Smooth muscle cell (in vitro differentiated cells): ENCODE measurements at regions not wholly inside any gene's neighbourhood (a gene's known extent, or its start where the extent isn't known, plus 50 kb on each side); places are given as distances from the start of the nearest gene placed in this dataset.

Source experiments
- DNase-seq: peaks from one replicate; lab custom pipeline; 2025; ENCODE audit not compliant: unreplicated experiment; lab: John Stamatoyannopoulos, UW
- H2AFZ ChIP-seq: fragments of 200-600 bp; sonication (generic); 2 replicates; pipeline ENCODE4 v1.6.0; 2016; ENCODE audit warnings: antibody characterized with exemption, low read depth, mild to moderate bottlenecking
- H3F3A ChIP-seq: fragments of 200-600 bp; sonication (generic); 2 replicates; pipeline ENCODE4 v1.6.0; 2017; ENCODE audit warnings: antibody characterized with exemption, low read depth
- H3K27ac ChIP-seq: fragments of 200-600 bp; sonication (generic); 2 replicates; pipeline ENCODE4 v1.5.1; 2016; ENCODE audit warnings: low read depth, mild to moderate bottlenecking
- H3K27me3 ChIP-seq: fragments of 200-600 bp; sonication (generic); 2 replicates; pipeline ENCODE4 v1.6.1; 2016; ENCODE audit warnings: low read depth, mild to moderate bottlenecking
- H3K36me3 ChIP-seq: fragments of 200-600 bp; sonication (generic); 2 replicates; pipeline ENCODE4 v1.5.1; 2016; ENCODE audit warnings: low read depth
- H3K4me1 ChIP-seq: fragments of 200-600 bp; sonication (generic); 2 replicates; pipeline ENCODE4 v1.5.1; 2016; ENCODE audit warnings: low read depth
- H3K4me2 ChIP-seq: fragments of 200-600 bp; sonication (generic); 2 replicates; pipeline ENCODE4 v1.6.0; 2016; ENCODE audit warnings: mild to moderate bottlenecking
- H3K4me3 ChIP-seq: fragments of 200-600 bp; sonication (generic); 2 replicates; pipeline ENCODE4 v1.5.1; 2016; ENCODE audit warnings: mild to moderate bottlenecking
- H3K79me2 ChIP-seq: fragments of 200-600 bp; sonication (generic); 2 replicates; pipeline ENCODE4 v1.6.0; 2016; ENCODE audit warnings: low read depth, mild to moderate bottlenecking
- H3K9ac ChIP-seq: fragments of 200-600 bp; sonication (generic); 2 replicates; pipeline ENCODE4 v1.6.0; 2016; ENCODE audit warnings: low read depth
- H3K9me3 ChIP-seq: fragments of 200-600 bp; sonication (generic); replicated peaks from 2 replicates; pipeline ENCODE4 v1.5.1; 2016; ENCODE audit warnings: low read depth
- H4K20me1 ChIP-seq: fragments of 200-600 bp; sonication (generic); 2 replicates; pipeline ENCODE4 v1.6.0; 2016; ENCODE audit warnings: low read depth
- CTCF ChIP-seq: fragments of 200-600 bp; sonication (generic); IDR thresholded peaks from 2 replicates; pipeline ENCODE4 v1.5.1; 2017; ENCODE audit warnings: borderline replicate concordance, mild to moderate bottlenecking, antibody characterized with exemption; ENCODE audit not compliant: insufficient read depth, poor library complexity, severe bottlenecking
- WGBS: methylation state at CpG from one replicate; pipeline ENCODE4 v1.1.7; 2016; ENCODE audit warnings: low lambda C conversion rate; 5-methylcytosine and 5-hydroxymethylcytosine counted together

- DNase-seq, result no peak
- H3K9me3 ChIP-seq, result no peaks in the 10 kb centered on the region
- no peaks in the 10 kb centered on the region for H3K27me3 ChIP-seq
- WGBS, result 90% methylated on average over 15 of the region's 15 CpGs
- no peak for TF ChIP-seq CTCF
- no peak overlapping the region for H2AFZ ChIP-seq
- no peaks in the 10 kb centered on the region for H3K79me2 ChIP-seq
- no peak overlapping the region for H3K9ac ChIP-seq
- H3K36me3 ChIP-seq, result no peaks in the 10 kb centered on the region
- no peak overlapping the region for H3K4me2 ChIP-seq
- no peak overlapping the region for H3K4me3 ChIP-seq
- no peaks in the 10 kb centered on the region for H4K20me1 ChIP-seq
- no peaks in the 10 kb centered on the region for H3K4me1 ChIP-seq
- H3F3A ChIP-seq, result no peaks in the 10 kb centered on the region
- H3K27ac ChIP-seq, result no peak overlapping the region
Observed at GRCh38 chr9:26483991-26484390, 408.6 kb downstream of the CAAP1 start.

- H3K4me3 ChIP-seq, result no peak overlapping the region
Observed at GRCh38 chr9:26477963-26478362, 414.6 kb downstream of the CAAP1 start.

GRCh38 chr9:26471261-26471660 is 421.3 kb downstream of the CAAP1 start:
- no peaks in the 10 kb centered on the region for H3K4me1 ChIP-seq
- no peaks in the 10 kb centered on the region for H3K9me3 ChIP-seq
- H3K4me2 ChIP-seq, result no peak overlapping the region
- TF ChIP-seq CTCF, result no peak
- H3K36me3 ChIP-seq, result no peaks in the 10 kb centered on the region
- H3K4me3 ChIP-seq, result no peak overlapping the region
- H3K9ac ChIP-seq, result no peak overlapping the region
- 85% methylated on average over 2 of the region's 2 CpGs for WGBS
- H3K27me3 ChIP-seq, result no peaks in the 10 kb centered on the region
- no peak for DNase-seq
- no peaks in the 10 kb centered on the region for H4K20me1 ChIP-seq
- no peaks in the 10 kb centered on the region for H3K79me2 ChIP-seq
- no peak overlapping the region for H2AFZ ChIP-seq
- H3F3A ChIP-seq, result no peaks in the 10 kb centered on the region
- no peak overlapping the region for H3K27ac ChIP-seq

More at GRCh38 chr9:26477963-26478362, 414.6 kb downstream of the CAAP1 start:
- H3K4me1 ChIP-seq, result no peaks in the 10 kb centered on the region
- H3K79me2 ChIP-seq, result no peaks in the 10 kb centered on the region
- H3F3A ChIP-seq, result no peaks in the 10 kb centered on the region
- no peaks in the 10 kb centered on the region for H3K9me3 ChIP-seq
- no peak for DNase-seq
- H3K4me2 ChIP-seq, result no peak overlapping the region
- H3K27ac ChIP-seq, result no peak overlapping the region
- no peak overlapping the region for H2AFZ ChIP-seq
- H3K9ac ChIP-seq, result no peak overlapping the region
- no peaks in the 10 kb centered on the region for H3K27me3 ChIP-seq
- TF ChIP-seq CTCF, result no peak
- no peaks in the 10 kb centered on the region for H4K20me1 ChIP-seq
- H3K36me3 ChIP-seq, result no peaks in the 10 kb centered on the region

- H2AFZ ChIP-seq, result no peak overlapping the region
- H3K79me2 ChIP-seq, result no peaks in the 10 kb centered on the region
- no peak for TF ChIP-seq CTCF
- H3K9me3 ChIP-seq, result no peaks in the 10 kb centered on the region
- H3F3A ChIP-seq, result no peaks in the 10 kb centered on the region
- no peak overlapping the region for H3K4me3 ChIP-seq
- H3K9ac ChIP-seq, result no peak overlapping the region
- DNase-seq, result no peak
- no peak overlapping the region for H3K4me2 ChIP-seq
- no peaks in the 10 kb centered on the region for H3K27me3 ChIP-seq
- no peaks in the 10 kb centered on the region for H3K36me3 ChIP-seq
- no peaks in the 10 kb centered on the region for H3K4me1 ChIP-seq
- H3K27ac ChIP-seq, result no peak overlapping the region
- 73% methylated on average over 2 of the region's 2 CpGs for WGBS
- H4K20me1 ChIP-seq, result no peaks in the 10 kb centered on the region
Observed at GRCh38 chr9:26470284-26470683, 422.3 kb downstream of the CAAP1 start.
